B cell (primary cell): ENCODE measurements at regions not wholly inside any gene's neighbourhood (a gene's known extent, or its start where the extent isn't known, plus 50 kb on each side); places are given as distances from the start of the nearest gene placed in this dataset.
"Not testable (repeated sequence)": the region's sequence is repeated elsewhere in the genome, so short reads cannot be mapped to it uniquely, and the experiment has no call there.

Experiments
- ATAC-seq: fragments of 200-7000 bp; cut with Tn5 transposase; one replicate; pipeline ENCODE4 v1.10.0; 2021; ENCODE audit warnings: low read depth, mild to moderate bottlenecking, moderate number of reproducible peaks, moderate library complexity
- CTCF ChIA-PET: fragments of 350-600 bp; sonication (Branson Sonifier 250); formaldehyde crosslinking; loops from one replicate; lab custom pipeline; 2021; ENCODE audit warnings: antibody characterized with exemption, inconsistent platforms; lab: Charles Lee
- POLR2A ChIA-PET: fragments of 350-600 bp; sonication (Branson Sonifier 250); formaldehyde crosslinking; loops from one replicate; lab custom pipeline; 2021; ENCODE audit warnings: antibody characterized with exemption; lab: Charles Lee
- DNase-seq: peaks from one replicate; pipeline ENCODE4 v3.0.0; 2013
- H2AFZ ChIP-seq: 2 replicates; pipeline ENCODE4 v1.6.1; 2012; ENCODE audit warnings: mild to moderate bottlenecking, low read depth, low read length; ENCODE audit not compliant: insufficient read depth, poor library complexity, severe bottlenecking
- H3K27ac ChIP-seq, 2 donors: 1 replicate in 1 of 2; 2 replicates in 1 of 2; pipeline ENCODE4 v1.5.1; 2012 to 2013; ENCODE audit warnings: low read length in 2 of 2, mild to moderate bottlenecking in 2 of 2, moderate library complexity in 1 of 2
- H3K27me3 ChIP-seq, 4 experiments: fragments of 200-600 bp in 1 of 4; sonication (generic) in 1 of 4; replicated peaks in 1 of 4; 1 replicate in 2 of 4; 2 replicates in 2 of 4; pipeline versions ENCODE4 v1.6.1 to v1.7.0; 2013 to 2016; ENCODE audit warnings: low read length in 3 of 4, mild to moderate bottlenecking in 2 of 4, mixed read lengths in 1 of 4, moderate library complexity in 1 of 4; ENCODE audit not compliant: insufficient read depth in 4 of 4, control insufficient read depth in 3 of 4; ENCODE audit errors: control extremely low read depth in 1 of 4
- H3K36me3 ChIP-seq, 2 experiments: replicated peaks in 1 of 2; 1 replicate in 1 of 2; 2 replicates in 1 of 2; pipeline versions ENCODE4 v1.6.1 to v1.7.1; 2013; ENCODE audit warnings: low read length in 1 of 2; ENCODE audit not compliant: insufficient read depth in 2 of 2, control insufficient read depth in 1 of 2; ENCODE audit errors: control extremely low read depth in 1 of 2, extremely low read depth in 1 of 2
- H3K4me1 ChIP-seq, 2 donors: fragments of 200-600 bp in 1 of 2; sonication (generic) in 1 of 2; 1 replicate in 1 of 2; 2 replicates in 1 of 2; pipeline versions ENCODE4 v1.5.1 to v1.6.1; 2013 to 2017; ENCODE audit warnings: low read length in 2 of 2; ENCODE audit not compliant: control insufficient read depth in 2 of 2, insufficient read depth in 2 of 2
- H3K4me2 ChIP-seq: replicated peaks from 2 replicates; pipeline ENCODE3; 2012; ENCODE audit warnings: mild to moderate bottlenecking, low read depth, low read length; ENCODE audit not compliant: poor library complexity, severe bottlenecking
- H3K4me3 ChIP-seq, 5 experiments: fragments of 200-600 bp in 1 of 5; sonication (generic) in 1 of 5; 1 replicate in 3 of 5; 2 replicates in 2 of 5; pipeline versions ENCODE4 v1.5.1 to v1.7.0; 2011 to 2016; ENCODE audit warnings: low read length in 4 of 5, mild to moderate bottlenecking in 4 of 5, low read depth in 2 of 5, control low read depth in 1 of 5, moderate library complexity in 1 of 5; ENCODE audit not compliant: insufficient read depth in 1 of 5; ENCODE audit errors: control extremely low read depth in 1 of 5, extremely low read depth in 1 of 5
- H3K79me2 ChIP-seq: fragments of 200-600 bp; sonication (generic); one replicate; pipeline ENCODE4 v1.6.0; 2016; ENCODE audit warnings: low read length; ENCODE audit not compliant: control insufficient read depth, insufficient read depth
- H3K9ac ChIP-seq: fragments of 200-600 bp; sonication (generic); 2 replicates; pipeline ENCODE4 v1.6.1; 2017; ENCODE audit warnings: mild to moderate bottlenecking, low read length, moderate library complexity
- H3K9me3 ChIP-seq, 3 donors: one replicate each; pipeline versions ENCODE4 v1.6.1 to v1.7.1; 2013; ENCODE audit warnings: low read length in 2 of 3; ENCODE audit not compliant: control insufficient read depth in 2 of 3, insufficient read depth in 1 of 3; ENCODE audit errors: control extremely low read depth in 1 of 3
- H4K20me1 ChIP-seq: 2 replicates; pipeline ENCODE4 v1.6.0; 2012; ENCODE audit warnings: mild to moderate bottlenecking, low read length; ENCODE audit not compliant: insufficient read depth, control insufficient read depth, poor library complexity, severe bottlenecking
- H3K27ac Mint-ChIP-seq: one replicate; pipeline ENCODE4 v1.8.0; 2021; ENCODE audit warnings: mixed read lengths
- H3K27me3 Mint-ChIP-seq: one replicate; pipeline ENCODE4 v1.8.0; 2021; ENCODE audit warnings: mixed read lengths
- H3K4me1 Mint-ChIP-seq: one replicate; pipeline ENCODE4 v1.8.0; 2021; ENCODE audit warnings: mixed read lengths
- H3K4me3 Mint-ChIP-seq: one replicate; pipeline ENCODE4 v1.8.0; 2021; ENCODE audit warnings: mixed read lengths
- H3K9me3 Mint-ChIP-seq: one replicate; pipeline ENCODE4 v1.8.0; 2022; ENCODE audit warnings: mixed read lengths; ENCODE audit not compliant: insufficient read depth
- CTCF ChIP-seq: fragments of 200-600 bp; IDR thresholded peaks from one replicate; pipeline ENCODE4 v1.8.0; 2022; ENCODE audit warnings: antibody characterized with exemption, mild to moderate bottlenecking
- EZH2 ChIP-seq: IDR thresholded peaks from 2 replicates; pipeline ENCODE4 v1.6.1; 2012; ENCODE audit warnings: borderline replicate concordance, low read depth, mild to moderate bottlenecking, moderate library complexity, low read length; ENCODE audit not compliant: insufficient read depth, poor library complexity, severe bottlenecking
- WGBS: methylation state at CpG from one replicate; pipeline ENCODE4 v1.1.5; 2013; ENCODE audit warnings: missing lambda C conversion rate; ENCODE audit not compliant: insufficient coverage; 5-methylcytosine and 5-hydroxymethylcytosine counted together
- intact Hi-C: fragments of 100-400 bp; cut with micrococcal nuclease; formaldehyde crosslinking; loops from one replicate; pipeline ENCODE4 v1.10.0; 2022

DNA sequence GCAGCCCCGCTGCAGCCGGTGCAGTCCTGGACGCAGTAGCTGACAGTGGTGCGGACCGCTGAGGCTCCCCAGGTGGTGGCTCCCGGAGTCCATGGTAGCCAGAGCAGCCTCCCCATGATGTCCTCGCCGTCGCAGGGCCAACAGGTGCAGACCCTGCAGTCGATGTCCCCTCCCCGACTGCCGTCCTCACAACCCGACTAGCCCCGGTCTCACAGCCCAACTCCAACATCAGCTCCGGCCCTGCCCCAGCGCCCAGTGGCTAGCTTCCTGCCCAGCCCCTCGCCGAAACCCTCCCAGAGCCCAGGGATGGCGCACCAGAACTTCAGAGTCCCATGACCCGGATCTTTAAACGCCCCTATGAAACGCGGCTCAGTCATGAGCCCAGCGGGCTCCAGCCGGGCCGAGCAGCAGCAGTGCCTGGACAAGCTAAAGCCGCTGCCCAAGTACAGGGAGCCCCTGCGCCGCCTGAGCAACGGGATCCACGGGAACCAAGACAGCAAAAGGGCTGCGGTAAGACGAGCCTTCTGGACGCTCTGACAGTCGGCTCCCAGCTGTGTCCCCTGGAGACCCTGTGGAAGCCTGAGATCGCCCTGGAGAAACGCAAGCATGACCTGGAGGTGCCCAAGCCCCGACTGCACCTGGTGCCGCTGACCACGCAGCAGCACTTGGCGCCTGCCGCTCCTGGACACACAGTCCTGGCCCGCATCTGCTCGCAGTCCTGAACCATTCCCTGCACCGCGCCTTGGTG, 53.8 kb upstream of the TUBA3E start:
- WGBS = 51% methylated on average over 42 of the region's 46 CpGs
- no peaks in the 10 kb centered on the region for H3K79me2 ChIP-seq
- Mint-ChIP-seq H3K4me3 (no peak overlapping the region), H3K27ac (no peak overlapping the region), H3K27me3 (peaks cover 28% of the 10 kb centered on the region), H3K4me1 (no peaks in the 10 kb centered on the region), H3K9me3 (no peaks in the 10 kb centered on the region)
- H3K9ac ChIP-seq = no peak overlapping the region
- H3K9me3 ChIP-seq = no peaks in the 10 kb centered on the region
- H3K27ac ChIP-seq = no peak overlapping the region
- peaks cover 0 to 4% (median 0%) of the 10 kb centered on the region in 4 experiments for H3K27me3 ChIP-seq
- no peak overlapping the region for H3K4me3 ChIP-seq
- DNase-seq (no peak), ATAC-seq (no peak)
- intact Hi-C loops = no loop called here
- TF ChIP-seq EZH2 (no peak), CTCF (no peak)
- H3K4me2 ChIP-seq = no peak overlapping the region
- no peaks in the 10 kb centered on the region for H3K36me3 ChIP-seq
- POLR2A ChIA-PET = no interaction called here
- no peaks in the 10 kb centered on the region for H4K20me1 ChIP-seq
- H3K4me1 ChIP-seq = no peaks in the 10 kb centered on the region
- CTCF ChIA-PET = no interaction called here
- no peak overlapping the region for H2AFZ ChIP-seq

GRCh38 chr2:130251535-130251872, 53.3 kb upstream of the TUBA3E start:
- Histone ChIP-seq H3K9me3 (no peaks in the 10 kb centered on the region), H3K4me1 (no peaks in the 10 kb centered on the region), H3K4me2 (no peak overlapping the region), H2AFZ (no peak overlapping the region), H3K4me3 (no peak overlapping the region), H3K27ac (no peak overlapping the region), H3K27me3 (peaks cover 0 to 4% (median 0%) of the 10 kb centered on the region in 4 experiments), H3K79me2 (no peaks in the 10 kb centered on the region), H3K36me3 (no peaks in the 10 kb centered on the region), H4K20me1 (no peaks in the 10 kb centered on the region), H3K9ac (no peak overlapping the region)
- Mint-ChIP-seq H3K4me3 (no peak overlapping the region), H3K4me1 (no peaks in the 10 kb centered on the region), H3K27ac (no peak overlapping the region), H3K9me3 (no peaks in the 10 kb centered on the region), H3K27me3 (peaks cover 34% of the 10 kb centered on the region)
- intact Hi-C loops = no loop called here
- POLR2A ChIA-PET = no interaction called here
- ATAC-seq = no peak
- CTCF ChIA-PET = no interaction called here
- no peak for TF ChIP-seq EZH2
- TF ChIP-seq CTCF = no peak
- no peak for DNase-seq
- WGBS = 78% methylated on average over 3 of the region's 3 CpGs

GRCh38 chr2:130248355-130248754, 50.1 kb upstream of the TUBA3E start:
- 92% methylated on average over 13 of the region's 13 CpGs for WGBS
- H3K27ac Mint-ChIP-seq, H3K4me1 Mint-ChIP-seq, DNase-seq, H3K9me3 Mint-ChIP-seq, H3K9me3 ChIP-seq, intact Hi-C loops, POLR2A ChIA-PET, H3K27me3 ChIP-seq, H3K4me2 ChIP-seq, H3K9ac ChIP-seq, CTCF ChIA-PET, H3K36me3 ChIP-seq, H3K4me3 ChIP-seq, H3K79me2 ChIP-seq, H2AFZ ChIP-seq, H4K20me1 ChIP-seq, H3K4me1 ChIP-seq, H3K27ac ChIP-seq, ATAC-seq, H3K4me3 Mint-ChIP-seq: not testable (repeated sequence)
- peaks cover 31% of the 10 kb centered on the region for H3K27me3 Mint-ChIP-seq
